ENCODE measurements at regions not wholly inside any gene's neighbourhood (a gene's known extent, or its start where the extent isn't known, plus 50 kb on each side); places are given as distances from the start of the nearest gene placed in this dataset.

DNA sequence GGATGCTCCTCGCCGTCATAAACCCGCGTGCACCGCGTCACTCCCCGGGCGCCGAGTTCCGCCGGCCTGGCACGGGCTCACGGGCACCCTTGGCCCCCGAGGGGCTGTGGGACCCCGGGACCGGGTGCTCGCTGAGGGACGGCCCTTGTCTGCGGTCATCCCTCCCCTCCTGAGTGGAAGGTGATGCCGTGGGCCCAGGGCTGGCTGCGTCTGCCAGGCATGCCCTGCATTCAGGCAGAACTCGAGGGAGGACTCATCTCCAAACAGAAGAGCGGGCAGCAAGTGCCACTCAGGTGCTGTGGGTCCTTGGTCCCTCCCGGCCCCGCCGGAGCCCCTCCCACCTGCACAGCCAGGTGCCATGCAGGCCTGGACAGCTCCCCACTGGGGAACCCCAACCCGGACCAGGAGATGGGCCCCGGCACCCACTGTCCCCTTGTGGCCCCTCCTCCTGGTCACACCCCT lies 61.3 kb downstream of the UNCX start:
- TF ChIP-seq, protein P1, sequence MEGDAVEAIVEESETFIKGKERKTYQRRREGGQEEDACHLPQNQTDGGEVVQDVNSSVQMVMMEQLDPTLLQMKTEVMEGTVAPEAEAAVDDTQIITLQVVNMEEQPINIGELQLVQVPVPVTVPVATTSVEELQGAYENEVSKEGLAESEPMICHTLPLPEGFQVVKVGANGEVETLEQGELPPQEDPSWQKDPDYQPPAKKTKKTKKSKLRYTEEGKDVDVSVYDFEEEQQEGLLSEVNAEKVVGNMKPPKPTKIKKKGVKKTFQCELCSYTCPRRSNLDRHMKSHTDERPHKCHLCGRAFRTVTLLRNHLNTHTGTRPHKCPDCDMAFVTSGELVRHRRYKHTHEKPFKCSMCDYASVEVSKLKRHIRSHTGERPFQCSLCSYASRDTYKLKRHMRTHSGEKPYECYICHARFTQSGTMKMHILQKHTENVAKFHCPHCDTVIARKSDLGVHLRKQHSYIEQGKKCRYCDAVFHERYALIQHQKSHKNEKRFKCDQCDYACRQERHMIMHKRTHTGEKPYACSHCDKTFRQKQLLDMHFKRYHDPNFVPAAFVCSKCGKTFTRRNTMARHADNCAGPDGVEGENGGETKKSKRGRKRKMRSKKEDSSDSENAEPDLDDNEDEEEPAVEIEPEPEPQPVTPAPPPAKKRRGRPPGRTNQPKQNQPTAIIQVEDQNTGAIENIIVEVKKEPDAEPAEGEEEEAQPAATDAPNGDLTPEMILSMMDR (IDR thresholded peaks at IDR 0.05) = no peak
- no peak for TF ChIP-seq POLR2A (IDR thresholded peaks at IDR 0.05)

Measured in ovary (tissue), 3 donors.